HG02973 (cell line): ENCODE measurements at regions not wholly inside any gene's neighbourhood (a gene's known extent, or its start where the extent isn't known, plus 50 kb on each side); places are given as distances from the start of the nearest gene placed in this dataset.
"Not testable (repeated sequence)": the region's sequence is repeated elsewhere in the genome, so short reads cannot be mapped to it uniquely, and the experiment has no call there.

Experiments
- ATAC-seq: cut with Tn5 transposase; IDR thresholded peaks from one replicate; pipeline ENCODE4 v1.9.1; 2021; ENCODE audit warnings: moderate library complexity; ENCODE audit not compliant: unreplicated experiment

- ATAC-seq, result no peak
Observed at GRCh38 chr5:130624805-130625204, 540.3 kb downstream of the HINT1 start.

GRCh38 chr5:130616161-130616560 lies 548.9 kb downstream of the HINT1 start:
- ATAC-seq, result no peak

- ATAC-seq, result no peak
Observed at GRCh38 chr5:130605234-130605633, 559.8 kb downstream of the HINT1 start.

DNA sequence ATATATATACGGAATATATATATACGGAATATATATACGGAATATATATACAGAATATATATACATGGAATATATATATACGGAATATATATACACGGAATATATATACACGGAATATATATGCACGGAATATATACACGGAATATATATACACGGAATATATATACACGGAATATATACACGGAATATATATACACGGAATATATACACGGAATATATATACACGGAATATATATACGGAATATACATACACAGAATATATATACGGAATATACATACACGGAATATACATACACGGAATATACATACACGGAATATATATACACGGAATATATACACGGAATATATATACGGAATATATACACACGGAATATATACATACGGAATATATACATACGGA lies 568.4 kb downstream of the HINT1 start:
- not testable (repeated sequence) for ATAC-seq

GRCh38 chr5:130580264-130580663 lies 584.8 kb downstream of the HINT1 start:
- no peak for ATAC-seq

- no peak for ATAC-seq
Observed at GRCh38 chr5:130578354-130578753, 586.7 kb downstream of the HINT1 start.

- ATAC-seq, result no peak
Observed at GRCh38 chr5:130571076-130571475, 594.0 kb downstream of the HINT1 start.

DNA sequence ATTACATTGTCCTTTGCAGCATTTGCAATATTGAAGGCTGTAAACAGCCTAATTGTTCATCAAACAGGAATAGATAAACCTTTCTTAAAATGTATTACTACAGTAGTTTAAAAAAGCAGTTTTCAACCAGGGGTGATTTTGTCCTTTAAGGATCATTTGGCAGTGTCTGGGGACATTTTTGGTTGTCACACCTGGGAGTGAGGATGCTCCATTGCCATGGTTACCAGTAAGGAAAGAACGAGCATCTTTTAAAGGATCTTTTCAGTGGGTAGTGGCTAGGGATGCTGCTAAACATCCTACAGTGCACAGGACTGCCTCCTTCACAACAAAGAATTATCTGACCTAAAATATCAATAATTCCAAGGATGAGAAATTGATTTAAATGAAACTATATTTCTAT lies 596.3 kb downstream of the HINT1 start:
- no peak for ATAC-seq

DNA sequence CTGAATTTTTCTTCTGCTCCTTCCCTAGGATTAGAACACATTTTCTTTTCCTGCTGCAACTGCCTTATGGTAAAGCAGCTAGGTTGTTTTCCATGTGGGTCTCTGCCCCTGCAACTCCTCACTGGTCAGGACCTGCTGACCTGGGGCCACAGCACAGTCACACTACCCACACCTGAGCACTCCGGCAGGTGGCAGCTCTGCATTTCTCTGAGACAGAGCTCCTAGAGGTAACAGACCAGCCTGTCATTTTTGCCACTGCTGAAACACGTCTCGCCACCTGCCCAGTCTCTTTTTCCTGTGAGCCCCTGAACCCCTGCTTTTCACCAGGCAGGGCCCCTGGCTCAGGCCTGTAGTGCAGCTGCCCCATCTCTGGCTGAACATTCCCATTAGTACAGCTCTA lies 609.6 kb downstream of the HINT1 start:
- ATAC-seq, result no peak

GRCh38 chr5:130550562-130550928 lies 614.5 kb downstream of the HINT1 start:
- ATAC-seq, result no peak

DNA sequence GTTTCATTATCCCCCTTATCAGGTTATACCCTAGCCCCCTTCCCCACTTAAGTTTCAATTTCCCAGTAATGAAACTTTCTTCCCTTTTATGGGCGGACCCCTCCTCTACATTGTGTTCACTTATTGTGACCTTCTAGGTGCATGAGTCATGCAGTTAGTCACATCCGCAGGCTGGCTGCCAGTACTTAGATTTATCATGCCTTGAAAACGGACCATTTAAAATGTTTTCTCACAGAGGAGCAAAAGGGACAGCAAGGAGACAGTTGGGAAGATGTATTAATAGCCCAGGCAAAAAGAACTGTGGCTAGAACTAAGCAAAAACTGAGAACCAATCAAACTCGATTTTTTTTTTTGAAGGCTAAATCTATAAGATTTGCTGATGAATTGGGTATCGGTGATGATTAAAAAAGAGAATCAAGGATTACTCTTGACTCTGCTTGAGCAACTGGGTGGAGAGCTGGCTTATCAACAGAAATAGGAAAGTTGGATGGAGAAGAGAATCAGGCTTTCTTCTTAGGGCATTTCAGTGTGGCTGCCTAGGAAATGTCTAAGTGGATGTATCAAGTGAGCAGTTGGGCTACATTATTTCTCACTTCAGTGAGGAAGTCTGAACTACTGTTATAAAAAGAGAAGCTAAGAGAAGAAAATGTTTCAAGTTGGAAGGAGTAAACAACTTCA lies 615.0 kb downstream of the HINT1 start:
- ATAC-seq, result no peak

- no peak for ATAC-seq
Observed at GRCh38 chr5:130546211-130546610, 618.8 kb downstream of the HINT1 start.

DNA sequence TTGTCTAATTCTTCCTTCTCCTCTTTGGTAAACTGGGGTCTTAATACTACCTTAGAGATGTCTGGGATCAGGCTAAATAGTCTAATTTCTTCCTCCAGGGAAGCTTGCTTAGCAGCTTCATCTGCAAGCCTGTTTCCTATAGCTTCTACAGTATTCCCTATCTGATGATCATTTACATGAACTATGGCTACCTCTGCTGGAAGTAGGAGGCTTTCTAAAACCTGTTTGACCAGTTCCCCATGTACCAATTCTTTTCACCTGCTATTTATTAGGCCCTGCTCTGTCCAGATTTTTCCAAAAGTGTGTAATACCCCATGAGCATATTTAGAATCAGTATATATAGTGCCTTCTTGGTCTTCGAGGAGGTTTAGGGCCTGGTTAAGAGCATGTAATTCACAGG lies 619.8 kb downstream of the HINT1 start:
- no peak for ATAC-seq

DNA sequence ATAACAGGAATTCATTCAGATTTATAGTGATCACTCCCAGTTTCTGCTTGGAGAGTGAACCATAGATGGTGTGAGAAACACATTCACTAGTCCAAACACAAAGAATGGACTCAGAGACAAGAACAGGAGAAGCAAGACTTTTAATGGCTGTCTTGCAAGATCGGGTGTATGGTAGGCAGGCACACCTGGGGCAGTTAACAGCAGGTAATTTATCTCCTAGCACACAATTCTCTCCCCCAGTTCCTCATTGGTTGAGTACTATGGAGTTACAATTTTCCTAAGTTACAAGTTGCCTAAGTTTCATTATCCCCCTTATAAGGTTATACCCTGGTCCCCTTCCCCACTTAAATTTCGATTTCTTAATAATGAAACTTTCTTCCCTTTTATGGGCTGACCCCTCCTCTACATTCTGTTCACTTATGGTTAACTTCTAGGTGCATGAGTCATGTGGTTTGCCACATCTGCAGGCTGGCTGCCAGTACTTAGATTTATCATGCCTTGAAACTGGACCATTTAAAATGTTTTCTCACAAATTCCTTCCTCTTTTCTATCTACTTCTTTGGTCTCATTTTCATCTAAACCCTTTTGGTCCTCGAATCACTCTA lies 623.3 kb downstream of the HINT1 start:
- ATAC-seq, result peak; percentile 63

DNA sequence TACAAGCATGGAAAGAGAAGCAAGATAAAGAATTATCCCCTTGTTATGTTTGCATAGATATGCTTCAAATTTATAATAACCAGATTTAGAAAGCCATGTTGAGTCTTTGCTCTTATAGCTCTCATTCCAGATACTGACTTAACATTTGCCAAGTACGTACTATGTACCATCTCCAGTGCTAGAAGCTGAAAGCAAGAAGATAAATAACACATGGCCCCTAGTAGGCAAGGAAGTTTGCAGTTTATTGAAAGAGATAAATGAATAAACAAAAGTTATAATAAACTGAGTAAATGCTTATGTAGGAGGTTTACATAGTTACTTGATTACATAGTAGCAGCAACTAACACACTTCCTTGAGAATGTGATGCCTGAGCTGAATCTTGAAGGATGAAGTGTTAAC lies 628.4 kb downstream of the HINT1 start:
- no peak for ATAC-seq

- no peak for ATAC-seq
Observed at GRCh38 chr5:130532786-130533185, 628.5 kb downstream of the CHSY3 start.

DNA sequence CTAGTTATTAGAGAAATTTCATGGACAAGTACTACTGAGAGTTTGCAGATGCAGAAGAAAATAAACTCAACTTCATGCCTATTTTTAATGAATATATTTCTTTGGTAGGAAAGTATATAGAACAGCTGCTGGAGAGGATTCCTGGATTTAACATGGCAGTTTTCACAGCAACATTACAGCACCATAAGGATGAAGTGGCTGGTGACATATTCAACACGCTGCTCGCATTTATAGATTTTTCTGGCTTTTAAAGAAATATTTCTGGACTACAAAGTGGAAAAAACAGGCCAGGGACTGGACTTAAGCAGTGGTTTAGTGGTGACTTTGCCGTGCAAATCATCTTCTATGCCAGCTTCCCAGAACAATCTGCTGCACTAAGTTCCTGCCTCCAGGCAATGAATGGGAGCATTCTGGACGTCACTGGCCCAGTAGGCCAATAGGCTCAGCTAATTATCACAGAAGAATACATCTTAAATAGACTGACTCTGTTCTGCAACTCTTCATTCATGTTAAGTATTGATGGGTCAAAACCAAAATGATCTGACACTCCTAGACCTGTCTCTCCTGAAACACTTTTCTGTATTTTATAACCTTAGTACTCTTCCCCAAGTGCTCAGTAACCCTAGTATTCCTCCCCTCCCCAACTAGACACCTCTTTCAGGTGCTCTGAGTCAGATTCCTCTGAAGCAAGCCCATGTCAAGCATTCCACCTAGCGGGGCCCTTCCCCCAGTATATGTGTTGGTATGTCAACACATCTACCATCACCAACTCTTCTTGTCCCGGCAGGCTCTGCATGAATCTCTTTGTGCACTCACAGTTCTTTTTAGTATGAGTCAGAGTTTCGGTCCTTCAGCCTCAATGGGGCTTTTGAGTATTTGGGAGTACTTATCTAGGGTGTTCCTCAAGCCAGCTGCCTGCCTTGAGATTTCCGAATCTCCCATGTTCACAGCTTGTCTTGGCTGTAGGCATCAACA lies 625.5 kb downstream of the CHSY3 start:
- ATAC-seq, result no peak

DNA sequence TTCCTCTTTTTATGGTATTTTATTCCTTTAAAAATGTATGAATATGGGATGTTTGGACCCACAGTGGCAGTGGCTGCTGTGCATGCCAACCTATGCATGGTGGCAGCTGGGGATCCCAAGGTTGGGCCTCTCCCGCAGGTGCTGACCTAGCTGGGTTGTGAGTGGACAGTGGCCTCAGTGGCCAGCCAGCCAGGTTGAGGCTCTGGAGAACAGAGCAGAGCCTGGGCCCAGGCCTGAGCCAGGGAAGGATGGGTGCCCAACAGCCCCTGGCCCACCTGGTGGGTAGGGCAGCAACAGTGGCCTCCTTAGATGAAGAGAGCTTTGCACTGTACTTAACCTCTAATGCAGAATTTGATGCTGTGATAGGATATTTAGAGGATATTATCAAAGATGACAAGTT lies 624.8 kb downstream of the CHSY3 start:
- no peak for ATAC-seq

- no peak for ATAC-seq
Observed at GRCh38 chr5:130528474-130528873, 624.2 kb downstream of the CHSY3 start.

DNA sequence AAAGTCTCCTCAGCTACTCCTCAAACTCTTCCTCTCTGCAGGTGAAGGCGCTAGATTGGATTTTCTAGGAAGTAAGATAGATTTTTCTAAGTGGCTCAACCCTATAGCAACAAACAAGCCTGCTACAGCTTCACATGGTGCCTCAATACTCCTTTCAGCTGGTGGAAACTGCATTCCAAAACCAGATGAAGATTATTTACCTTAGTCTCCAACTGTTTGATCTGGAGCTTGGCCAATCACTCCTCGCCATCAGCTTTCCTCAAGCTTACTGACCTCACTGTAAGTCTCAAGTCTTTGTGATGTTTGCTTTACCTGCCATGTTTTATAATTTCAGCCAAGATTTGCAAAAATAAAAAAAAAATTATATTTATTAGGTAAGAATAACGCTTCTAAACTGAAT lies 622.4 kb downstream of the CHSY3 start:
- no peak for ATAC-seq

- no peak for ATAC-seq
Observed at GRCh38 chr5:130520211-130520610, 615.9 kb downstream of the CHSY3 start.
